GM23338 (cell line): ENCODE measurements at regions not wholly inside any gene's neighbourhood (a gene's known extent, or its start where the extent isn't known, plus 50 kb on each side); places are given as distances from the start of the nearest gene placed in this dataset.

Experiments used
- ATAC-seq: fragments of 200-7000 bp; cut with Tn5 transposase; 3 replicates; pipeline ENCODE4 v1.9.1; 2020
- DNase-seq: peaks from one replicate; pipeline ENCODE4 v3.0.0-alpha.2; 2015; ENCODE audit warnings: low spot score
- H2AFZ ChIP-seq: fragments of 200-600 bp; sonication (generic); 2 replicates; pipeline ENCODE4 v1.8.0; 2016; ENCODE audit warnings: antibody characterized with exemption, mild to moderate bottlenecking, moderate library complexity
- H3F3A ChIP-seq: fragments of 200-600 bp; sonication (generic); replicated peaks from 2 replicates; pipeline ENCODE4 v1.8.0; 2017; ENCODE audit warnings: antibody characterized with exemption, mixed run types, low read depth
- H3K27ac ChIP-seq: fragments of 200-600 bp; sonication (generic); 2 replicates; pipeline ENCODE4 v1.6.1; 2016; ENCODE audit warnings: low read depth
- H3K27me3 ChIP-seq: fragments of 200-600 bp; sonication (generic); 2 replicates; pipeline ENCODE4 v1.8.0; 2016; ENCODE audit warnings: mild to moderate bottlenecking, mixed run types, moderate library complexity; ENCODE audit not compliant: insufficient read depth
- H3K36me3 ChIP-seq: fragments of 200-600 bp; sonication (generic); 2 replicates; pipeline ENCODE4 v1.8.0; 2016; ENCODE audit warnings: mild to moderate bottlenecking; ENCODE audit not compliant: insufficient read depth
- H3K4me1 ChIP-seq: fragments of 200-600 bp; sonication (generic); 2 replicates; pipeline ENCODE4 v1.8.0; 2016; ENCODE audit warnings: mild to moderate bottlenecking, moderate library complexity; ENCODE audit not compliant: insufficient read depth
- H3K4me2 ChIP-seq: fragments of 200-600 bp; sonication (generic); 2 replicates; pipeline ENCODE4 v1.7.1; 2017; ENCODE audit warnings: mixed run types
- H3K4me3 ChIP-seq: fragments of 200-600 bp; sonication (generic); 2 replicates; pipeline ENCODE4 v1.6.1; 2016; ENCODE audit warnings: mixed run types
- H3K79me2 ChIP-seq: fragments of 200-600 bp; sonication (generic); replicated peaks from 2 replicates; pipeline ENCODE4 v1.8.0; 2017; ENCODE audit warnings: mild to moderate bottlenecking; ENCODE audit not compliant: insufficient read depth
- H3K9me2 ChIP-seq: fragments of 200-600 bp; sonication (generic); 2 replicates; pipeline ENCODE4 v1.8.0; 2017; ENCODE audit not compliant: insufficient read depth
- H4K20me1 ChIP-seq: fragments of 200-600 bp; sonication (generic); replicated peaks from 2 replicates; pipeline ENCODE4 v1.8.0; 2017; ENCODE audit warnings: mild to moderate bottlenecking; ENCODE audit not compliant: insufficient read depth
- H3K27ac Mint-ChIP-seq: 2 replicates; pipeline ENCODE4 v1.8.0; 2020; ENCODE audit warnings: inconsistent platforms, mild to moderate bottlenecking, moderate library complexity, mixed read lengths
- H3K27me3 Mint-ChIP-seq: 3 replicates; pipeline ENCODE4 v1.8.0; 2022; ENCODE audit warnings: low read depth, mild to moderate bottlenecking, moderate library complexity, mixed read lengths, inconsistent platforms; ENCODE audit not compliant: insufficient read depth, poor library complexity
- H3K36me3 Mint-ChIP-seq: 3 replicates; pipeline ENCODE4 v1.8.0; 2021; ENCODE audit warnings: low read depth, mild to moderate bottlenecking, inconsistent platforms, moderate library complexity, mixed read lengths
- H3K4me1 Mint-ChIP-seq: 3 replicates; pipeline ENCODE4 v1.8.0; 2020; ENCODE audit warnings: mild to moderate bottlenecking, inconsistent platforms, mixed read lengths
- H3K4me3 Mint-ChIP-seq: 3 replicates; pipeline ENCODE4 v1.8.0; 2021; ENCODE audit warnings: moderate library complexity, mild to moderate bottlenecking, inconsistent platforms, mixed read lengths
- H3K9me3 Mint-ChIP-seq: 3 replicates; pipeline ENCODE4 v1.8.0; 2020; ENCODE audit warnings: moderate library complexity, mild to moderate bottlenecking, inconsistent platforms, mixed read lengths
- CREB1 ChIP-seq: fragments of 250-450 bp; sonication (Bioruptor Pico); IDR thresholded peaks from 2 replicates; pipeline ENCODE4 v1.5.0; 2020; ENCODE audit warnings: low read depth, mild to moderate bottlenecking, moderate library complexity
- CTCF ChIP-seq, 2 experiments: fragments of 200-600 bp in 1 of 2; sonication (generic) in 1 of 2; conservative IDR thresholded peaks; 2 replicates each; pipeline versions ENCODE4 v1.5.1 to v1.6.1; 2016 to 2017; ENCODE audit warnings: antibody characterized with exemption in 2 of 2, low read depth in 2 of 2, mild to moderate bottlenecking in 2 of 2, moderate library complexity in 1 of 2
- ETS1 ChIP-seq: IDR thresholded peaks from 2 replicates; pipeline ENCODE4 v1.6.1; 2016; ENCODE audit warnings: antibody characterized with exemption
- EZH2 ChIP-seq: fragments of 200-600 bp; sonication (generic); IDR thresholded peaks from one replicate; pipeline ENCODE4 v1.8.0; 2017; ENCODE audit warnings: antibody characterized with exemption, mild to moderate bottlenecking, low read depth; ENCODE audit not compliant: unreplicated experiment
- EZH2phosphoT487 ChIP-seq: fragments of 200-600 bp; sonication (generic); IDR thresholded peaks from one replicate; pipeline ENCODE4 v1.8.1; 2018; ENCODE audit warnings: antibody characterized with exemption; ENCODE audit not compliant: unreplicated experiment
- JUNB ChIP-seq: IDR thresholded peaks from one replicate; pipeline ENCODE4 v1.6.1; 2016; ENCODE audit warnings: antibody characterized with exemption; ENCODE audit not compliant: unreplicated experiment
- NANOG ChIP-seq: IDR thresholded peaks from 2 replicates; pipeline ENCODE4 v1.6.1; 2016; ENCODE audit warnings: antibody characterized with exemption, borderline replicate concordance
- POLR2AphosphoS5 ChIP-seq: IDR thresholded peaks from 2 replicates; pipeline ENCODE4 v1.6.1; 2016; ENCODE audit warnings: antibody characterized with exemption, low read depth
- REST ChIP-seq: IDR thresholded peaks from one replicate; pipeline ENCODE4 v1.6.1; 2018; ENCODE audit warnings: antibody characterized with exemption; ENCODE audit not compliant: unreplicated experiment
- STAT1 ChIP-seq: IDR thresholded peaks from one replicate; pipeline ENCODE4 v1.6.1; 2016; ENCODE audit warnings: antibody characterized with exemption; ENCODE audit not compliant: unreplicated experiment
- ZNF114 ChIP-seq: fragments of 250-450 bp; sonication (Bioruptor Pico); IDR thresholded peaks from 2 replicates; pipeline ENCODE4 v1.5.0; 2020; ENCODE audit warnings: mild to moderate bottlenecking, moderate library complexity
- ZNF331 ChIP-seq: fragments of 250-450 bp; sonication (Bioruptor Pico); IDR thresholded peaks from 2 replicates; pipeline ENCODE4 v1.5.0; 2020; ENCODE audit warnings: low read depth, mild to moderate bottlenecking, moderate library complexity
- ZNF462 ChIP-seq: fragments of 250-450 bp; sonication (Bioruptor Pico); IDR thresholded peaks from 2 replicates; pipeline ENCODE4 v1.5.0; 2020; ENCODE audit warnings: mild to moderate bottlenecking, moderate library complexity

GRCh38 chr6:86744048-86744447, 193.3 kb upstream of the HTR1E start:
- H3K4me1 Mint-ChIP-seq: no peaks in the 10 kb centered on the region
- DNase-seq (no peak), ATAC-seq (no peak)
- no peaks in the 10 kb centered on the region for H3K4me1 ChIP-seq
- H3K4me3 Mint-ChIP-seq: no peak overlapping the region
- no peaks in the 10 kb centered on the region for H3K36me3 Mint-ChIP-seq
- H4K20me1 ChIP-seq: no peaks in the 10 kb centered on the region
- H3K4me2 ChIP-seq: no peak overlapping the region
- no peaks in the 10 kb centered on the region for H3K79me2 ChIP-seq
- no peak overlapping the region for H3K27ac ChIP-seq
- H3K4me3 ChIP-seq: no peak overlapping the region
- H2AFZ ChIP-seq: no peak overlapping the region
- no peaks in the 10 kb centered on the region for H3K27me3 ChIP-seq
- peaks cover 3% of the 10 kb centered on the region; the same call in 2 of the 3 replicates for H3K9me3 Mint-ChIP-seq
- no peaks in the 10 kb centered on the region for H3K27me3 Mint-ChIP-seq
- no peak for TF ChIP-seq NANOG
- TF ChIP-seq POLR2AphosphoS5: no peak
- no peak for TF ChIP-seq JUNB
- TF ChIP-seq ZNF331 (CRISPR knock-in tag): no peak
- no peak for TF ChIP-seq CREB1 (CRISPR knock-in tag)
- no peak for TF ChIP-seq REST
- no peak for TF ChIP-seq STAT1
- no peak for TF ChIP-seq EZH2
- TF ChIP-seq ZNF114 (CRISPR knock-in tag): no peak
- no peak for TF ChIP-seq ZNF462 (CRISPR knock-in tag)
- no peak for TF ChIP-seq EZH2phosphoT487
- TF ChIP-seq ETS1: no peak
- TF ChIP-seq CTCF (conservative IDR thresholded peaks at IDR 0.05; ENCODE audit: low read depth in 2 of 2): no peak
- H3K27ac Mint-ChIP-seq: no peak overlapping the region; the same call in 1 of the 2 replicates
- H3K9me2 ChIP-seq: peaks cover 16% of the 10 kb centered on the region; the same call in 1 of the 2 replicates
- no peaks in the 10 kb centered on the region for H3F3A ChIP-seq
- H3K36me3 ChIP-seq: no peaks in the 10 kb centered on the region
